HepG2 (cell line): ENCODE measurements at regions not wholly inside any gene's neighbourhood (a gene's known extent, or its start where the extent isn't known, plus 50 kb on each side); places are given as distances from the start of the nearest gene placed in this dataset.

Experiments used
- ATAC-seq: fragments of 200-7000 bp; cut with Tn5 transposase; 3 replicates; pipeline ENCODE4 v1.9.1; 2020; ENCODE audit warnings: mild to moderate bottlenecking, moderate library complexity
- BruUV-seq: library from RNA; stranded (reverse); fragments of 400-500 nt; replicated peaks from 2 replicates; lab custom pipeline; 2021; lab: Mats Ljungman, UMichigan
- CTCF ChIA-PET: fragments of 300-600 bp; formaldehyde crosslinking; extraction: SDS; loops from one replicate; lab custom pipeline; 2021; ENCODE audit warnings: low total read pairs, inconsistent platforms, low intra/inter-chr PET ratio; lab: Yijun Ruan, JAX
- POLR2A ChIA-PET: fragments of 350-600 bp; sonication (Branson Sonifier 250); formaldehyde crosslinking; loops from one replicate; lab custom pipeline; 2020; ENCODE audit warnings: antibody characterized with exemption, inconsistent platforms; lab: Yijun Ruan, JAX
- DNase-seq: peaks from one replicate; pipeline ENCODE4 v3.0.0-alpha.2; 2015; ENCODE audit warnings: low spot score
- FAIRE-seq: peaks from 3 replicates; lab custom pipeline; 2011; peaks lifted over from hg19 to GRCh38; lab: Jason Lieb, UNC
- H2AFZ ChIP-seq: one replicate; pipeline ENCODE4 v1.6.1; 2011; ENCODE audit warnings: low read length, inconsistent platforms
- H3K27ac ChIP-seq: fragments of 300-600 bp; 3 replicates; pipeline ENCODE4 v1.8.0; 2011; ENCODE audit warnings: mixed run types, mild to moderate bottlenecking, mixed read lengths, low read length, inconsistent platforms; ENCODE audit not compliant: insufficient read depth; ENCODE audit errors: extremely low read length
- H3K27me3 ChIP-seq, 2 experiments: fragments of 200-600 bp in 1 of 2; 2 replicates in 1 of 2; 3 replicates in 1 of 2; pipeline versions ENCODE4 v1.6.0 to v1.8.0; 2011; ENCODE audit warnings: low read length in 2 of 2, mild to moderate bottlenecking in 2 of 2, moderate library complexity in 2 of 2, inconsistent platforms in 1 of 2; ENCODE audit not compliant: insufficient read depth in 2 of 2, control insufficient read depth in 1 of 2
- H3K36me3 ChIP-seq, 2 experiments: fragments of 200-600 bp in 1 of 2; replicated peaks in 1 of 2; 2 replicates in 1 of 2; 3 replicates in 1 of 2; pipeline versions ENCODE4 v1.5.1 to v1.8.0; 2011; ENCODE audit warnings: low read length in 2 of 2, inconsistent platforms in 1 of 2; ENCODE audit not compliant: insufficient read depth in 2 of 2, control insufficient read depth in 1 of 2
- H3K4me1 ChIP-seq: 2 replicates; pipeline ENCODE4 v1.5.1; 2012; ENCODE audit warnings: low read length, inconsistent platforms; ENCODE audit not compliant: insufficient read depth
- H3K4me2 ChIP-seq: 2 replicates; pipeline ENCODE4 v1.6.0; 2011; ENCODE audit warnings: low read depth, low read length, inconsistent platforms
- H3K4me3 ChIP-seq, 3 experiments: fragments of 200-600 bp in 1 of 3; sonication (generic), shearing (Covaris generic) in 1 of 3; replicated peaks in 1 of 3; 2 replicates each; pipeline ENCODE4 v1.5.1; 2011 to 2016; ENCODE audit warnings: low read length in 3 of 3, inconsistent platforms in 2 of 3, low read depth in 2 of 3, mild to moderate bottlenecking in 2 of 3, control low read depth in 1 of 3, mixed read lengths in 1 of 3; ENCODE audit not compliant: insufficient read depth in 1 of 3
- H3K79me2 ChIP-seq: one replicate; pipeline ENCODE4 v1.6.1; 2011; ENCODE audit warnings: low read length, inconsistent platforms; ENCODE audit not compliant: insufficient read depth
- H3K9ac ChIP-seq: 2 replicates; pipeline ENCODE4 v1.6.0; 2011; ENCODE audit warnings: mild to moderate bottlenecking, low read depth, low read length, inconsistent platforms; ENCODE audit not compliant: insufficient read depth
- H3K9me3 ChIP-seq: 2 replicates; pipeline ENCODE4 v1.5.1; 2012; ENCODE audit warnings: mild to moderate bottlenecking, low read length
- H4K20me1 ChIP-seq: 2 replicates; pipeline ENCODE4 v1.6.0; 2011; ENCODE audit warnings: inconsistent platforms, mild to moderate bottlenecking, low read length, moderate library complexity; ENCODE audit not compliant: insufficient read depth
- SAP130 ChIP-seq: IDR thresholded peaks from 2 replicates; pipeline ENCODE4 v1.6.1; 2016; ENCODE audit warnings: low read depth
- SP2 ChIP-seq: sonication (generic); formaldehyde crosslinking; IDR thresholded peaks from 2 replicates; pipeline ENCODE4 v1.5.1; 2020; ENCODE audit warnings: mild to moderate bottlenecking, missing genetic modification reagents
- ZNF12 ChIP-seq: sonication (generic); formaldehyde crosslinking; IDR thresholded peaks from 2 replicates; pipeline ENCODE4 v1.5.0; 2020; ENCODE audit warnings: missing genetic modification reagents
- ZNF501 ChIP-seq: sonication (generic); formaldehyde crosslinking; IDR thresholded peaks from 2 replicates; pipeline ENCODE4 v1.5.1; 2020; ENCODE audit warnings: mild to moderate bottlenecking, moderate library complexity, missing genetic modification reagents
- WGBS: methylation state at CpG from one replicate; pipeline ENCODE4 v1.1.6; 2017; ENCODE audit warnings: low lambda C conversion rate; 5-methylcytosine and 5-hydroxymethylcytosine counted together
- in situ Hi-C: cut with HindIII; loops from 2 replicates; pipeline ENCODE4 v1.10.0; 2017; ENCODE audit warnings: low pct_unique_long_range_greater_than_20kb; ENCODE audit not compliant: extremely low pct_ligation_motif_present
- intact Hi-C: fragments of 100-400 bp; cut with micrococcal nuclease; formaldehyde crosslinking; loops from one replicate; pipeline ENCODE4 v1.10.0; 2022; ENCODE audit not compliant: unreplicated experiment

DNA sequence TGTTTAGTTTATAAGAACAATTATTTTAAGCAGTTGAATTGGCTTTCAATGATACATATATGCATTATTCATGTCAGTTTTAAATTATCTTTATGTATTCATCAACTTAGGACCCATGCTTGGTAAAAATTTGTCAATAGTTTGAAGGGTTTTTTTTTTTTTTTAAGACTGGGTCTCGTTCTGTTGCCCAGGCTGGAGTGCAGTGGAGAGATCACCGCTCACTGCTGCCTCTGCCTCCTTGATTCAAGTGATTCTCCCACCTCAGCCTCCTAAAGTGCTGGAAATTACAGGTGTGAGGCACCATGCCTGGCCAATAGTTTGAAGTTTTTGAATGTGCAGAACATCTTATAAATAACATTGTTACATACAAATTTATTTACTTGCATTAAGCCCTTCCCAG, 1671.0 kb upstream of the B3GALT2 start:
- ChIA-PET POLR2A (no interaction called here), CTCF (no interaction called here)
- Histone ChIP-seq H3K27ac (no peak overlapping the region), H3K9me3 (no peaks in the 10 kb centered on the region), H3K4me2 (no peak overlapping the region), H4K20me1 (no peaks in the 10 kb centered on the region), H2AFZ (no peak overlapping the region), H3K4me3 (no peak overlapping the region), H3K79me2 (no peaks in the 10 kb centered on the region), H3K4me1 (no peaks in the 10 kb centered on the region)
- 6% methylated on average over 2 of the region's 2 CpGs for WGBS
- DNase-seq (no peak), ATAC-seq (no peak)
- intact Hi-C loops: no loop called here
- TF ChIP-seq SAP130 (no peak), SP2 (CRISPR knock-in tag) (no peak)
- TF ChIP-seq, all 625 proteins: peak for 0
- BruUV-seq: no TSS peak
- no peaks in the 10 kb centered on the region; a peak in 1 of 5 replicates for H3K27me3 ChIP-seq
- no peaks in the 10 kb centered on the region for H3K36me3 ChIP-seq
- FAIRE-seq: no peak
- no peak overlapping the region for H3K9ac ChIP-seq
- in situ Hi-C loops: no loop called here

DNA sequence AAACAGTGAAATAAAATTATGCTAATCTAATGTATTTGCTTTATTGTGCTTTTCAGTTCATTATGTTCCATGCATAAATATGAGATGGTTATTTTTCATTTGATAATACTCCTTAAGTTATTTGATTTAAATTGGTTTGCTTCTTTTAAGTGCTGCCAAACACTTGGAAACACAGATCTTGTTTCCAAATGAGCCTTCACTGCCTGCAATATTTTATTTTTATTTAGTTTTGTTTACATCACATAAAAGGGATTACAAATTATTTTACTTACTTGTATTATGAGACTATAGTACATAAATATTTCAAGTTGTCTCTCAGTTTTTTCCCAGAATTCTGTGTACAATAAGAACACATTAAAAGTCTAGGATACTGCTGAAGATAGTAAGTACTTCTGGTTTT, 1662.4 kb upstream of the B3GALT2 start:
- CTCF ChIA-PET: no interaction called here
- ATAC-seq: no peak
- H4K20me1 ChIP-seq: no peaks in the 10 kb centered on the region
- no peak for FAIRE-seq
- intact Hi-C loops: no loop called here
- H3K36me3 ChIP-seq: no peaks in the 10 kb centered on the region
- no peak overlapping the region for H2AFZ ChIP-seq
- no peak for TF ChIP-seq ZNF12 (CRISPR knock-in tag)
- no peak for TF ChIP-seq ZNF501 (CRISPR knock-in tag)
- TF ChIP-seq, all 625 proteins: peak for 0
- Histone ChIP-seq H3K27me3 (no peaks in the 10 kb centered on the region), H3K4me1 (no peaks in the 10 kb centered on the region), H3K9me3 (no peaks in the 10 kb centered on the region), H3K4me2 (no peak overlapping the region), H3K79me2 (no peaks in the 10 kb centered on the region), H3K9ac (no peak overlapping the region), H3K4me3 (no peak overlapping the region), H3K27ac (no peak overlapping the region)
- BruUV-seq: no TSS peak
- DNase-seq: no peak
- in situ Hi-C loops: no loop called here
- POLR2A ChIA-PET: no interaction called here
